ENCODE measurements at regions not wholly inside any gene's neighbourhood (a gene's known extent, or its start where the extent isn't known, plus 50 kb on each side); places are given as distances from the start of the nearest gene placed in this dataset.

DNA sequence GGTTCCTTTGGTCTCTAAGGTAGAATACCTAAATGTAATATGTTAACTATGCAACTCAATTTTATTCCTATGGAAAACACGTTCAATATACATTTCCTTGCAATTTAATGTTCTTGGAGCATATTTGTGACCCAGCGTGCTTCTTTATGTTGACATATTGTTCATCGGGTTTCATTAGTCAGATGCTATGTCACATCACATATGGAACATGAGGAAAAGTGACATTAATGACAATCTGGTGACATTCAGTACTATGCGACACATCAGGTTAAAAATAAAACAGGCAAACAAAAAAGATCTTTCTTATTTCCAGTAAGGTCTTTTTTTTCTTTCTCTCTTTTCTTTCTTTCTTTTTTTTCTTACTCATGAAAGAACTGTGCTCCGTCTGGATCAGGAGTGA, 135.6 kb upstream of the SMIM21 start:
- no peak for DNase-seq

DNA sequence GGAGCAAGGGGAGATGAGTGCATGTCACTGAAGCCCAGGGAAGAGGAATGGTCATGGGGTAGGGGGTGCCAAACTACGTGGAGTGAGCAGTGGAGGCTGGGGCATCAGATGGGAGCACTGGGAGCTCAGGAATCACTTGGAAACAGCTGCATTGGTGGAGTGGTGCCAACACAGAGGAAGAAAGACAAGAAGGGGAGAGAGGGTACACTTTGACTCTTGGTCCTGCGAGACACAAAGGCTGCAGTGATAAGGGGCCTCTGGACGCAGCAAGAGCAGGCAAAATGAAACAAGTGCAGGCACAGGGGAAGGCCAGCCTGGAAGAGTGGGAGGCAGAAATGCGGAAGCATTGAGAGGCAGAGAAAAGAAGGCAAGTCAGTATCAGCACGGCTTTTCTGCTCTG, 134.7 kb upstream of the SMIM21 start:
- no peak for DNase-seq

DNA sequence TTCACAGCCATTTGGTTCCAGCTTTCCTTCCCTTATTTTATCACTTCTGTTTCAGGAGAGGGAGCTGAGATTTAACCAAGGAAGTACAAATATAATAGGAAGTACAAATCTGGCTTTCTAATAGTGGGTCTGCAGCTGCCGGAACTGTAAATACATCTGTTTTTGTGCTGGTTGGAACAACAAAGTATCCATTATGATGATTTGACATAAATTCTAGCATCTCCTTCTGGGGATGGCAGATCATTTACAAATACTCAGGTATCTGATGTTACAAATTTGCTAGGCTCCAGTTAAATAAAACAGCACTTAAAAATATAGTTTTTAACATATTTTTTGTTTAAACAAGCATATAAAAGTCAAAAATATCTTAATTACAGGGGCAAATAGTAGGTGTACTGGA, 131.3 kb upstream of the SMIM21 start:
- DNase-seq, result no peak

- DNase-seq, result no peak
Measured at GRCh38 chr18:75556841-75557240, 129.3 kb upstream of the SMIM21 start.

DNA sequence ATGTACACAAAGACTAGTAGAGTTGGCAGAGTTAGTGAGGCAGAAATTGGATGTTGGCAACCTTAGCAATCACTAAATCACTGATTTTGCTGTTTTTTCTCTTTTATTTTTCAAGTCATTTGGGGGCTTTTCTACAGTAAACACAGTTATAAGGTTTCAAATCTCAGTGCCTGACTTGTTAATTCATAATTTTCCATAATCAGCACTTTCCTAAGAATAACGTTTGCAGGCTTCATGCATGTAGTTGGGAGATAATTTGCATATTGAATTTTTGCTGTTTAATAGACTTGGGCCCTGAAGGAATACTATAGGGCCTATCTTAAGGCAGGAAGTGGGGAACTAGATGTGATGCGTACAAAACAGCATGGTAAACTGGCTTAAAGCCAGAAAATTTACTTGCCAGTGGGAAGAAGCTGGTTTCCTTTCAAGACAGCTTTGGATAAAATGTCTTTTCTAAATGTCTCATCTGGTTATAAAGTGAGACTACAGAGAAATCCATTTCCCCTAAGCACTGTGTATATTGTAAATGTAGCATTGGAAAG, 127.2 kb upstream of the SMIM21 start:
- no peak for DNase-seq

- no peak for DNase-seq
Measured at GRCh38 chr18:75554176-75554575, 126.7 kb upstream of the SMIM21 start.

DNA sequence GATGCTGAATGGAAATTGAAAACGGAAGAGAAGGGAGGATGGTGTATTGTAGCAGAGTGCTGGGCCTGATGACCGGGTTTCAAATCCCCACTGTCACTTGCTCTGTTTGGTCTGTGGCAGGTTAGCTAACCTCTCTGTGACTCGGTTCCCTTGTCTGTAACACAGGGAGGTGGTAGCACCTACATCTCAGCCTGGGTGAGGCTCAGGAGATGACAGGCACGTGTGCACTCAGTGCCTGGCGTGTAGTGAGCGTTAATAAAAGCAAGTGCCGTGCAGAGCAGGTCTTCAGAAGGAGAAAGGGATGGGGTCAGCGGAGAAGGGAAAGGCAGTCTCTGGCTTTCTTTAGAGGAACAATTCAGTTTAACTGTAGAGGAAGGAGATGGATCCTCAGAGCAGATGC, 125.5 kb upstream of the SMIM21 start:
- DNase-seq, result no peak

GRCh38 chr18:75551071-75551470, 123.6 kb upstream of the SMIM21 start:
- DNase-seq, result no peak

- DNase-seq, result no peak
Measured at GRCh38 chr18:75548353-75548905, 120.9 kb upstream of the SMIM21 start.

DNA sequence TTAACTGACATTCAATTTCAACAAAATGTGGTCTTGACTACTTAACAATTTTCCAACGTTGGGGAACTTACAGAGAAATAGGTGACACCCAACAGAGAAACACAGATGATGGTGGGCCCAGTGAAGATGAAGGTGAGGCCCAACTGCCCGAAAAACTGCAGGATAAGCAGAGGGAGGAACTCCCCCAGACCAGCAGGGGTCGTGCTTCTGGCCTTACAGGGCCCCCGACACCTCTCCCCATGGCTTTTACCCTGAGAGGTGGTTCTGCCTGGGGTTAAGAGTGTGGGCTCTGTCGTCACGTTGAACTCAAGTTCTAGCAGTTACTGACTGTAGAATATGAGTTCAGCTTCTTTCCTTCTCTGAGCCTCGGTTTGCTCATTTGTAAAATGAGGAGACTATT, 119.5 kb upstream of the SMIM21 start:
- DNase-seq, result no peak

DNA sequence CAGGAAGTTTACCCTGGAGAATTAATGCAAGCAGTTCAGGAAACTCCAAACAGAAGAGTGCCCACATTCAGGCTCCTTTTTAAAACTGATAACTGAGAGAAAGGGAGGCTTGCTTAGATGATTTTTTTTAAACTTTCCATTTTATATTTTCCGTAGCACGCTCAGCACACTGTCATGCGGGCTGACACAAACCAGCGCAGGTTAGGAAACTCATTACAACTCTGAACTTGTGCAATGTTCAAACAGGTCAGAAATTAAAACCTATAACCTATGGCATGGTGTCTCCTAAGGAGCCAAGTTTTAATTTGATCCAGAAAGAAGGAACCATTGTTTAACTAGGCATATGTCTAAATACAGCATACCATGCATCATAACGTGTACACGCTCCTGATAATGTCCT, 117.7 kb upstream of the SMIM21 start:
- no peak for DNase-seq

GRCh38 chr18:75544496-75544895, 117.0 kb upstream of the SMIM21 start:
- no peak for DNase-seq

DNA sequence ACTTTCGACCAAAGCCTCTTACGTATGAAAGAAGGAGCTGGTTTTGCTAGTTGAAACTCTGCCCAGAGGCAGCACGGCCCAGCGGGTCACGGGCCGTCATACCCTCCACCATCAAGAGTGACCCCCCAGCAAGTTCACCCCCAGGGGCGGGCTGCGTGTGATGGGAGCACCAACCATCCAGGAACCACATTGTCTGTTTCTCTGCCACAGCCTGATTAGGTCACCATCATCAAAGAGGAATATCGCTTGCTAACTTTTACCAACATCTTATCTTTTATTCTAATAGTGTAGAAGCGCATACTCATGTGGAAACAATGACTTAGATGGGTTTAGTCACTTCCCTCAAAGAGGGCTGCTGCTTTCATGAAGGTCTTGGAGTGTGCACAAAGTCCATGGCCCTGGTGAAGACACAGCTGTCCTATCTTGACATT, 116.6 kb upstream of the SMIM21 start:
- DNase-seq, result no peak

- no peak for DNase-seq
Measured at GRCh38 chr18:75538727-75539126, 111.2 kb upstream of the SMIM21 start.

GRCh38 chr18:75533950-75534349, 106.4 kb upstream of the SMIM21 start:
- no peak for DNase-seq

DNA sequence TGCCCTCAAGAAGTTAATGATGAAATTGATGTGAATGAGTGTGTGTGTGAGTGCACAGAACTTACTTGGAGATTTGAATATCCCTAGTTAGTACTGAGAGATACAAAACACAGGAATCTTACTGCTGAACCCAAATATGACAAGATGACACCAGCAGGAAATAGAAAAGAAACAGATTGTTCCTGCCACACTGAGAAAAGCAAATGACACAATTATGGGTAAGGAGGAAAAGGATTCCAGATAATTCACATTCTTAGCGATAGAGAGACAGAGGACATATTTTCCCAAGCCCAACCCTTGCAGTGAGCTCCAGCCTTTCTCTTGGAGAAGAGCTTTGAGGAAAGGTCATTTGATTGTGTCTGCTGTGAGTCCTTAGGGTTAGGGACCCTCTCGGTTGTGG, 105.7 kb upstream of the SMIM21 start:
- no peak for DNase-seq

GRCh38 chr18:75531851-75532459, 104.5 kb upstream of the SMIM21 start:
- no peak for DNase-seq

- DNase-seq, result no peak
Measured at GRCh38 chr18:75531212-75531850, 103.8 kb upstream of the SMIM21 start.

DNA sequence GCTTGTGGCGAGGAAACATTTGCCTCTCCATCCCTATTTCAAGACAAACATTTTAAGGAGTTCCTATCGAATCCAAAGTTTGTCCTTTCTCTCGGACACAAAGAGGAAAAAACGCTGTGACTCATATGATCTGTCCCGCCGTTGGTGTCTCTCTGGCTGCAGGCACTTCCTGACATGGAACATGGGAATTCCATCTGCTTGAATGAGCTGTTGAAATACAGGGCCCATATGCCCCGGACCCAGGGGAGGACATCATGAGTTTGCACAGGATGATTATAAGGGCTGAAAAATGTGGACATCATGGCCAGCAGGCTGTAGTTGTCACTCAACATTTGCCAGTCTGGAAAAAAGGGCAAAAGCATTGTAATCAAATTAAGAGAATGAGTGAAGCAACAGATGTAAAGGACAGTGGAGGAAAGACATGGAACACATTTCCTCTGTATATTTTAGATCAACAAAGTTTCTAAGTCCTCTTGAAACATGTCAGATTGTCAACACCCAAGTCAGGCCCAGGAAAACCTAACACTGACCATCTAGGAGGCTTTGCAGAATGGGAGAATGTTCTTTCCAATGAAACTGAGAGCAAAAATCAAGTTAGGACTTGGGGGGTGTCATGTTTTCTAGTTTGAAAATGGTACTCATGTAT, 103.2 kb upstream of the SMIM21 start:
- DNase-seq, result no peak

DNA sequence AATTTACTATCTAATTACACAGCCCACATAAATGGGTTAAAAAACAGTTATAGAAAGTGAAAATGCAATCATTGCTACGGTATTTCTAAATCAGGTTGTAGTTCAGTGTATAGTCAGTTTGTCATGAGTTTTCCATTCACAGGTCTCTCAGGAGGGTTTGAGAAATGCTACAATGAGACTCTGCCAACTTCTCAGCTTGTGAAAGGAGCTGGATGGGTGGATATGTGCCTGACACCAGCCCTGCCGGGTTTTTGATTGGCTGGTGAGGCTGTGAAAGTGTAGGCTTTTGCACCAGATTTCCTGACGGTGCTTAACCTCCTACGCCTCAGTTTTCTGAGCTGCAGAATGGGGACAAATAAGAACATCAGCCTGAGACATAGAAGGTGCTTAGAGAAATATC, 102.6 kb upstream of the SMIM21 start:
- no peak for DNase-seq

- DNase-seq, result no peak
Measured at GRCh38 chr18:75529394-75529793, 101.9 kb upstream of the SMIM21 start.

GRCh38 chr18:75527848-75528685, 100.6 kb upstream of the SMIM21 start:
- DNase-seq, result no peak

- no peak for DNase-seq
Measured at GRCh38 chr18:75526038-75526437, 98.5 kb upstream of the SMIM21 start.

All from CD4-positive, alpha-beta T cell treated with Interleukin-4 for 1 hour (primary cell).